SU-DHL-6 (cell line): ENCODE measurements at regions not wholly inside any gene's neighbourhood (a gene's known extent, or its start where the extent isn't known, plus 50 kb on each side); places are given as distances from the start of the nearest gene placed in this dataset.

Experiments used
- H2AFZ ChIP-seq: fragments of 200-600 bp; sonication (generic); 2 replicates; pipeline ENCODE4 v1.6.1; 2014; ENCODE audit warnings: low read depth, mild to moderate bottlenecking, moderate library complexity, mixed read lengths, antibody characterized with exemption, low read length; ENCODE audit not compliant: severe bottlenecking
- H3F3A ChIP-seq: fragments of 200-600 bp; shearing (Covaris generic); 2 replicates; pipeline ENCODE4 v1.6.0; 2016; ENCODE audit warnings: antibody characterized with exemption, mild to moderate bottlenecking; ENCODE audit not compliant: insufficient read depth
- H3K27ac ChIP-seq: fragments of 200-600 bp; sonication (generic); 2 replicates; pipeline ENCODE4 v1.5.1; 2016; ENCODE audit warnings: low read depth, mild to moderate bottlenecking, low read length, moderate library complexity, mixed read lengths
- H3K27me3 ChIP-seq: fragments of 200-600 bp; sonication (generic), shearing (Covaris generic); 2 replicates; pipeline ENCODE4 v1.6.0; 2014; ENCODE audit warnings: mild to moderate bottlenecking, low read length
- H3K36me3 ChIP-seq: fragments of 200-600 bp; sonication (generic); 2 replicates; pipeline ENCODE4 v1.6.1; 2014; ENCODE audit warnings: mild to moderate bottlenecking, low read length, mixed read lengths
- H3K4me2 ChIP-seq: fragments of 300-600, 200-600 bp; shearing (Covaris generic), sonication (generic); 2 replicates; pipeline ENCODE4 v1.6.0; 2014; ENCODE audit warnings: low read length, low read depth, mild to moderate bottlenecking; ENCODE audit not compliant: poor library complexity, severe bottlenecking
- H3K4me3 ChIP-seq: fragments of 200-600 bp; sonication (generic); 2 replicates; pipeline ENCODE4 v1.5.1; 2014; ENCODE audit warnings: antibody characterized with exemption, low read length, mild to moderate bottlenecking, mixed read lengths; ENCODE audit not compliant: insufficient read depth, poor library complexity, severe bottlenecking
- H3K79me2 ChIP-seq: fragments of 200-600 bp; sonication (generic); 2 replicates; pipeline ENCODE4 v1.6.1; 2014; ENCODE audit warnings: mild to moderate bottlenecking, low read length, moderate library complexity; ENCODE audit not compliant: insufficient read depth
- H3K9ac ChIP-seq: fragments of 200-600 bp; sonication (generic); 2 replicates; pipeline ENCODE4 v1.7.0; 2014; ENCODE audit warnings: mild to moderate bottlenecking, low read length
- H3K9me2 ChIP-seq: fragments of 200-600 bp; sonication (generic); replicated peaks from 2 replicates; pipeline ENCODE4 v1.6.1; 2014; ENCODE audit warnings: low read length; ENCODE audit not compliant: insufficient read depth
- H3K9me3 ChIP-seq: fragments of 200-600 bp; sonication (generic); 2 replicates; pipeline ENCODE4 v1.6.1; 2014; ENCODE audit warnings: low read length, mixed read lengths; ENCODE audit not compliant: insufficient read depth
- H4K20me1 ChIP-seq: fragments of 200-600 bp; sonication (generic); 2 replicates; pipeline ENCODE4 v1.6.1; 2014; ENCODE audit warnings: low read depth, mild to moderate bottlenecking, antibody characterized with exemption, low read length, moderate library complexity, mixed read lengths
- CTCF ChIP-seq: fragments of 200-600 bp; sonication (generic); IDR thresholded peaks from one replicate; pipeline ENCODE4 v1.5.1; 2017; ENCODE audit warnings: antibody characterized with exemption, mild to moderate bottlenecking, low read length, moderate library complexity; ENCODE audit not compliant: insufficient read depth, poor library complexity, severe bottlenecking
- EZH2phosphoT487 ChIP-seq: fragments of 200-600 bp; sonication (generic), shearing (Covaris generic); conservative IDR thresholded peaks from 2 replicates; pipeline ENCODE4 v1.6.1; 2018; ENCODE audit warnings: mild to moderate bottlenecking, antibody characterized with exemption, low read length, moderate library complexity, mixed read lengths

- Histone ChIP-seq H3K27me3 (no peaks in the 10 kb centered on the region; the same call in 1 of the 2 replicates), H3K9me3 (no peaks in the 10 kb centered on the region), H4K20me1 (no peaks in the 10 kb centered on the region), H3K79me2 (no peaks in the 10 kb centered on the region), H3K4me3 (no peak overlapping the region), H3K27ac (no peak overlapping the region), H3F3A (no peaks in the 10 kb centered on the region), H3K4me2 (no peak overlapping the region), H3K36me3 (no peaks in the 10 kb centered on the region), H3K9me2 (no peaks in the 10 kb centered on the region), H3K9ac (no peak overlapping the region), H2AFZ (no peak overlapping the region)
- TF ChIP-seq EZH2phosphoT487 = no peak
- no peak for TF ChIP-seq CTCF
These were observed 307.1 kb downstream of the CTH start for GRCh38 chr1:70718086-70718630.

GRCh38 chr1:70719154-70719553 lies 308.1 kb downstream of the CTH start:
- Histone ChIP-seq H3K36me3 (no peaks in the 10 kb centered on the region), H3K79me2 (no peaks in the 10 kb centered on the region), H3K4me2 (no peak overlapping the region), H3F3A (no peaks in the 10 kb centered on the region), H3K9me2 (no peaks in the 10 kb centered on the region), H3K4me3 (no peak overlapping the region), H3K27me3 (no peaks in the 10 kb centered on the region; the same call in 1 of the 2 replicates), H4K20me1 (no peaks in the 10 kb centered on the region), H3K27ac (no peak overlapping the region), H2AFZ (no peak overlapping the region), H3K9ac (no peak overlapping the region), H3K9me3 (no peaks in the 10 kb centered on the region)
- TF ChIP-seq CTCF (no peak), EZH2phosphoT487 (no peak)

GRCh38 chr1:70720109-70720508 lies 309.0 kb downstream of the CTH start:
- Histone ChIP-seq H2AFZ (no peak overlapping the region), H3K9me2 (no peaks in the 10 kb centered on the region), H3K27ac (no peak overlapping the region), H3K4me2 (no peak overlapping the region), H3K4me3 (no peak overlapping the region), H3K79me2 (no peaks in the 10 kb centered on the region), H3F3A (no peaks in the 10 kb centered on the region), H4K20me1 (no peaks in the 10 kb centered on the region), H3K36me3 (no peaks in the 10 kb centered on the region), H3K9ac (no peak overlapping the region), H3K9me3 (no peaks in the 10 kb centered on the region), H3K27me3 (no peaks in the 10 kb centered on the region)
- TF ChIP-seq EZH2phosphoT487 = no peak
- no peak for TF ChIP-seq CTCF
